SK-N-SH treated with all-trans-retinoic acid at 6 μM for 48 hours (cell line): ENCODE measurements at regions not wholly inside any gene's neighbourhood (a gene's known extent, or its start where the extent isn't known, plus 50 kb on each side); places are given as distances from the start of the nearest gene placed in this dataset.

Experiments used
- ATAC-seq: fragments of 200-7000 bp; cut with Tn5 transposase; 3 replicates; pipeline ENCODE4 v1.9.1; 2020; ENCODE audit warnings: mild to moderate bottlenecking, moderate library complexity
- BACH2 ChIP-seq: fragments of 250-450 bp; sonication (Bioruptor Pico); IDR thresholded peaks from 2 replicates; pipeline ENCODE4 v1.9.0; 2021; ENCODE audit warnings: mild to moderate bottlenecking, borderline replicate concordance
- CSDC2 ChIP-seq: fragments of 250-450 bp; sonication (Bioruptor Pico); IDR thresholded peaks from 2 replicates; pipeline ENCODE4 v1.5.0; 2020; ENCODE audit warnings: mild to moderate bottlenecking, moderate library complexity
- ESRRG ChIP-seq: fragments of 250-450 bp; sonication (Bioruptor Pico); IDR thresholded peaks from 2 replicates; pipeline ENCODE4 v1.6.1; 2021; ENCODE audit warnings: mild to moderate bottlenecking
- GLIS3 ChIP-seq: fragments of 250-450 bp; sonication (Bioruptor Pico); IDR thresholded peaks from 2 replicates; pipeline ENCODE4 v1.5.0; 2020; ENCODE audit warnings: mild to moderate bottlenecking, moderate library complexity
- ISL1 ChIP-seq: fragments of 250-450 bp; sonication (Bioruptor Pico); IDR thresholded peaks from 2 replicates; pipeline ENCODE4 v2.1.2; 2022; ENCODE audit warnings: mild to moderate bottlenecking, moderate library complexity
- PPARA ChIP-seq: fragments of 250-450 bp; sonication (Bioruptor Pico); IDR thresholded peaks from 2 replicates; pipeline ENCODE4 v1.5.0; 2020; ENCODE audit warnings: mild to moderate bottlenecking, borderline replicate concordance
- RARB ChIP-seq: fragments of 250-450 bp; sonication (Bioruptor Pico); IDR thresholded peaks from 2 replicates; pipeline ENCODE4 v1.8.0; 2021; ENCODE audit warnings: mild to moderate bottlenecking, moderate library complexity
- SNAI2 ChIP-seq: fragments of 250-450 bp; sonication (Bioruptor Pico); IDR thresholded peaks from 2 replicates; pipeline ENCODE4 v1.5.0; 2020; ENCODE audit warnings: mild to moderate bottlenecking, moderate library complexity
- TCF4 ChIP-seq: fragments of 250-450 bp; sonication (Bioruptor Pico); IDR thresholded peaks from 2 replicates; pipeline ENCODE4 v1.8.0; 2021; ENCODE audit warnings: mild to moderate bottlenecking, moderate library complexity, borderline replicate concordance
- ZC3H10 ChIP-seq: fragments of 250-450 bp; sonication (Bioruptor Pico); IDR thresholded peaks from 2 replicates; pipeline ENCODE4 v1.5.1; 2021; ENCODE audit warnings: mild to moderate bottlenecking, moderate library complexity
- ZFP30 ChIP-seq: fragments of 450-650 bp; formaldehyde crosslinking; IDR thresholded peaks from 2 replicates; pipeline ENCODE4 v1.5.0; 2022; ENCODE audit warnings: mild to moderate bottlenecking, moderate library complexity
- ZNF565 ChIP-seq: fragments of 450-650 bp; formaldehyde crosslinking; conservative IDR thresholded peaks from 2 replicates; pipeline ENCODE4 v1.5.0; 2020; ENCODE audit warnings: low read depth, mild to moderate bottlenecking, moderate library complexity
- ZNF70 ChIP-seq: fragments of 450-650 bp; formaldehyde crosslinking; IDR thresholded peaks from 2 replicates; pipeline ENCODE4 v1.5.0; 2020; ENCODE audit warnings: mild to moderate bottlenecking, moderate library complexity
- ZNF8 ChIP-seq: fragments of 450-650 bp; formaldehyde crosslinking; IDR thresholded peaks from 2 replicates; pipeline ENCODE4 v1.5.0; 2020; ENCODE audit warnings: mild to moderate bottlenecking, moderate library complexity
- TF ChIP-seq, protein P1 (sequence below): fragments of 250-450 bp; sonication (Bioruptor Pico); IDR thresholded peaks from 2 replicates; pipeline ENCODE4 v1.8.0; 2021; ENCODE audit warnings: low read depth, mild to moderate bottlenecking, moderate library complexity, borderline replicate concordance
- TF ChIP-seq, protein P2 (sequence below): fragments of 250-450 bp; sonication (Bioruptor Pico); IDR thresholded peaks from 2 replicates; pipeline ENCODE4 v1.5.1; 2021; ENCODE audit warnings: mild to moderate bottlenecking, moderate library complexity
- TF ChIP-seq, protein P3 (sequence below): fragments of 250-450 bp; sonication (Bioruptor Pico); IDR thresholded peaks from 2 replicates; pipeline ENCODE4 v1.8.0; 2020; ENCODE audit warnings: mild to moderate bottlenecking, moderate library complexity, borderline replicate concordance
- TF ChIP-seq, protein P4 (sequence below): fragments of 250-450 bp; sonication (Bioruptor Pico); IDR thresholded peaks from 2 replicates; pipeline ENCODE4 v1.5.0; 2020; ENCODE audit warnings: mild to moderate bottlenecking, moderate library complexity
- TF ChIP-seq, protein P5 (sequence below): fragments of 250-450 bp; sonication (Bioruptor Pico); IDR thresholded peaks from 2 replicates; pipeline ENCODE4 v1.5.1; 2020; ENCODE audit warnings: low read depth, mild to moderate bottlenecking, moderate library complexity

DNA sequence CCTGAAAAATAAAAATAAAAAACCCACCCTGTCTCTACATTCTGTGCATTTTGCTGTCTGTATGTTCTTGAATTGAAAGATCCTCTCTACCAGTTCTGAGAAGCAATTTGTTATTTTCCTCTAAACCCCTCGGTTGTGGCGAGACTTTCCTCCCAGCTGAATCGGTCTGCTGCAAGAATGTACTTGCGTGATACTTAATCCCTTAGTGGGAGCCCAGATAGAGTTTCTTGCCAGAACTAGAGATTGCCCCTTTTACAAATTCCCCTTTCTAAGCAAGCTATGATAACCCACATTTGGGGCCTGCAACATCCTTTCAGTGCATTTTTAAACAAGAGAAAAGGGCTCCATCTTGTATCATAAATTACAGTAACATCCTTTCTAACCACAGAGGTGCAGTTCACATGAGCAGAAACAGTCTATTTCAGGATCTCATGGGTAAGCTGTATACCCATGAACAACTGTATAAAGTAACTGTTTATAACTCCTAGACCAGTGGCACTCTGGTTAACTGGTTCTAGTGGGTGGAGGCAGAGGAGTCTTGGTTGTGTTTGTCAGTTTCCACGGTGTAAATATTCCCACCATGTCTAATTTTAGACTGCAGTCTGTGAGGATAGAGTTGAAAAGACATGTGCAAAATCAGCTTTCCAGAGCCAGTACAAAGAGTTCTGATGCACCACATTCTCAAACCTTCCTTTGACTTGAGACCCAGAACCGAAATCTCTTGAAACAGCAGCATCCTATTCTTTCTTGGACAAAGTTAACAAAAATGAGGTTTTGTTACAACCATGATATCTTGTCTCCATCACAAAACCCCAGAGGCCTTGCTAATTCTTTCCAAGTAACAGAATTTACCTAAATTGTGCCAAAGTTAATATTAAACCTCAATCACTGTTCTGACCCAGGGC is 113.1 kb upstream of the ZNF217 start:
- ATAC-seq = peak; percentile 66
- no peak for TF ChIP-seq RARB (CRISPR knock-in tag)
- TF ChIP-seq, protein P1, sequence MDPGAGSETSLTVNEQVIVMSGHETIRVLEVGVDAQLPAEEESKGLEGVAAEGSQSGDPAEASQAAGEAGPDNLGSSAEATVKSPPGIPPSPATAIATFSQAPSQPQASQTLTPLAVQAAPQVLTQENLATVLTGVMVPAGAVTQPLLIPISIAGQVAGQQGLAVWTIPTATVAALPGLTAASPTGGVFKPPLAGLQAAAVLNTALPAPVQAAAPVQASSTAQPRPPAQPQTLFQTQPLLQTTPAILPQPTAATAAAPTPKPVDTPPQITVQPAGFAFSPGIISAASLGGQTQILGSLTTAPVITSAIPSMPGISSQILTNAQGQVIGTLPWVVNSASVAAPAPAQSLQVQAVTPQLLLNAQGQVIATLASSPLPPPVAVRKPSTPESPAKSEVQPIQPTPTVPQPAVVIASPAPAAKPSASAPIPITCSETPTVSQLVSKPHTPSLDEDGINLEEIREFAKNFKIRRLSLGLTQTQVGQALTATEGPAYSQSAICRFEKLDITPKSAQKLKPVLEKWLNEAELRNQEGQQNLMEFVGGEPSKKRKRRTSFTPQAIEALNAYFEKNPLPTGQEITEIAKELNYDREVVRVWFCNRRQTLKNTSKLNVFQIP (CRISPR knock-in tag) = no peak
- TF ChIP-seq, protein P2, sequence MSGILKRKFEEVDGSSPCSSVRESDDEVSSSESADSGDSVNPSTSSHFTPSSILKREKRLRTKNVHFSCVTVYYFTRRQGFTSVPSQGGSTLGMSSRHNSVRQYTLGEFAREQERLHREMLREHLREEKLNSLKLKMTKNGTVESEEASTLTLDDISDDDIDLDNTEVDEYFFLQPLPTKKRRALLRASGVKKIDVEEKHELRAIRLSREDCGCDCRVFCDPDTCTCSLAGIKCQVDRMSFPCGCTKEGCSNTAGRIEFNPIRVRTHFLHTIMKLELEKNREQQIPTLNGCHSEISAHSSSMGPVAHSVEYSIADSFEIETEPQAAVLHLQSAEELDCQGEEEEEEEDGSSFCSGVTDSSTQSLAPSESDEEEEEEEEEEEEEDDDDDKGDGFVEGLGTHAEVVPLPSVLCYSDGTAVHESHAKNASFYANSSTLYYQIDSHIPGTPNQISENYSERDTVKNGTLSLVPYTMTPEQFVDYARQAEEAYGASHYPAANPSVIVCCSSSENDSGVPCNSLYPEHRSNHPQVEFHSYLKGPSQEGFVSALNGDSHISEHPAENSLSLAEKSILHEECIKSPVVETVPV (CRISPR knock-in tag) = no peak
- TF ChIP-seq SNAI2 (CRISPR knock-in tag) = no peak
- TF ChIP-seq ZNF8 = no peak
- TF ChIP-seq ZC3H10 (CRISPR knock-in tag) = no peak
- TF ChIP-seq PPARA (CRISPR knock-in tag) = no peak
- no peak for TF ChIP-seq ZNF70 (CRISPR knock-in tag)
- TF ChIP-seq ISL1 = no peak
- TF ChIP-seq, protein P3, sequence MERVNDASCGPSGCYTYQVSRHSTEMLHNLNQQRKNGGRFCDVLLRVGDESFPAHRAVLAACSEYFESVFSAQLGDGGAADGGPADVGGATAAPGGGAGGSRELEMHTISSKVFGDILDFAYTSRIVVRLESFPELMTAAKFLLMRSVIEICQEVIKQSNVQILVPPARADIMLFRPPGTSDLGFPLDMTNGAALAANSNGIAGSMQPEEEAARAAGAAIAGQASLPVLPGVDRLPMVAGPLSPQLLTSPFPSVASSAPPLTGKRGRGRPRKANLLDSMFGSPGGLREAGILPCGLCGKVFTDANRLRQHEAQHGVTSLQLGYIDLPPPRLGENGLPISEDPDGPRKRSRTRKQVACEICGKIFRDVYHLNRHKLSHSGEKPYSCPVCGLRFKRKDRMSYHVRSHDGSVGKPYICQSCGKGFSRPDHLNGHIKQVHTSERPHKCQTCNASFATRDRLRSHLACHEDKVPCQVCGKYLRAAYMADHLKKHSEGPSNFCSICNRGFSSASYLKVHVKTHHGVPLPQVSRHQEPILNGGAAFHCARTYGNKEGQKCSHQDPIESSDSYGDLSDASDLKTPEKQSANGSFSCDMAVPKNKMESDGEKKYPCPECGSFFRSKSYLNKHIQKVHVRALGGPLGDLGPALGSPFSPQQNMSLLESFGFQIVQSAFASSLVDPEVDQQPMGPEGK (CRISPR knock-in tag) = no peak
- TF ChIP-seq, protein P4, sequence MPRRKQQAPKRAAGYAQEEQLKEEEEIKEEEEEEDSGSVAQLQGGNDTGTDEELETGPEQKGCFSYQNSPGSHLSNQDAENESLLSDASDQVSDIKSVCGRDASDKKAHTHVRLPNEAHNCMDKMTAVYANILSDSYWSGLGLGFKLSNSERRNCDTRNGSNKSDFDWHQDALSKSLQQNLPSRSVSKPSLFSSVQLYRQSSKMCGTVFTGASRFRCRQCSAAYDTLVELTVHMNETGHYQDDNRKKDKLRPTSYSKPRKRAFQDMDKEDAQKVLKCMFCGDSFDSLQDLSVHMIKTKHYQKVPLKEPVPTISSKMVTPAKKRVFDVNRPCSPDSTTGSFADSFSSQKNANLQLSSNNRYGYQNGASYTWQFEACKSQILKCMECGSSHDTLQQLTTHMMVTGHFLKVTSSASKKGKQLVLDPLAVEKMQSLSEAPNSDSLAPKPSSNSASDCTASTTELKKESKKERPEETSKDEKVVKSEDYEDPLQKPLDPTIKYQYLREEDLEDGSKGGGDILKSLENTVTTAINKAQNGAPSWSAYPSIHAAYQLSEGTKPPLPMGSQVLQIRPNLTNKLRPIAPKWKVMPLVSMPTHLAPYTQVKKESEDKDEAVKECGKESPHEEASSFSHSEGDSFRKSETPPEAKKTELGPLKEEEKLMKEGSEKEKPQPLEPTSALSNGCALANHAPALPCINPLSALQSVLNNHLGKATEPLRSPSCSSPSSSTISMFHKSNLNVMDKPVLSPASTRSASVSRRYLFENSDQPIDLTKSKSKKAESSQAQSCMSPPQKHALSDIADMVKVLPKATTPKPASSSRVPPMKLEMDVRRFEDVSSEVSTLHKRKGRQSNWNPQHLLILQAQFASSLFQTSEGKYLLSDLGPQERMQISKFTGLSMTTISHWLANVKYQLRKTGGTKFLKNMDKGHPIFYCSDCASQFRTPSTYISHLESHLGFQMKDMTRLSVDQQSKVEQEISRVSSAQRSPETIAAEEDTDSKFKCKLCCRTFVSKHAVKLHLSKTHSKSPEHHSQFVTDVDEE (CRISPR knock-in tag) = no peak
- TF ChIP-seq, all 23 proteins: peak for 0

DNA sequence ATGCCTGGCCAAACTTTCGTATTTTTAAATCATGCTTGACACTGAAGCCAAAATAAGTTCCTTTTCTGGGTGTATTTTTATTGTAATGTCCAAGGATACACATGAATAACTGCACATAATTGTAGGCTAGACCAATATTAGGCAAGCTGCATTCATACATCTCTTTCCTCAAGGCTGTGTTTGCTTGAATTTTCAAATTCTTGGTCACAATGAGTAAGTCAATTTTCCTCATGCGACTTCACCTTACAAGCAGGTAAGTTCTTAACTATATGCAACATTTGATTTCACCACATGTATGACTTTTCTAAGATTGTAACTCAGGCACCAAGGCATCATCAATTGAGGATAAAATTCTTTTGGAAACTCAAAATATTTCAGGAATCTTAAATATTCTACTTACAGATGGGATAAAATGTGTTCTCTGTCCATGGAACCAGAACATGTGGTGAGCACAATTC is 112.4 kb upstream of the ZNF217 start:
- peak; percentile 26 for ATAC-seq

More for the DNA sequence above, 112.4 kb upstream of the ZNF217 start:
- TF ChIP-seq SNAI2 (CRISPR knock-in tag) (no peak), CSDC2 (CRISPR knock-in tag) (no peak), ZFP30 (CRISPR knock-in tag) (no peak), GLIS3 (CRISPR knock-in tag) (no peak), PPARA (CRISPR knock-in tag) (no peak), ESRRG (CRISPR knock-in tag) (no peak), ZNF70 (CRISPR knock-in tag) (no peak), ZC3H10 (CRISPR knock-in tag) (no peak), ZNF565 (no peak), TCF4 (no peak), BACH2 (CRISPR knock-in tag) (no peak), RARB (CRISPR knock-in tag) (no peak)
- TF ChIP-seq, protein P4 (CRISPR knock-in tag) = no peak
- TF ChIP-seq, protein P1 (CRISPR knock-in tag) = no peak
- TF ChIP-seq, protein P3 (CRISPR knock-in tag) = no peak
- TF ChIP-seq, protein P2 (CRISPR knock-in tag) = no peak
- TF ChIP-seq, protein P5, sequence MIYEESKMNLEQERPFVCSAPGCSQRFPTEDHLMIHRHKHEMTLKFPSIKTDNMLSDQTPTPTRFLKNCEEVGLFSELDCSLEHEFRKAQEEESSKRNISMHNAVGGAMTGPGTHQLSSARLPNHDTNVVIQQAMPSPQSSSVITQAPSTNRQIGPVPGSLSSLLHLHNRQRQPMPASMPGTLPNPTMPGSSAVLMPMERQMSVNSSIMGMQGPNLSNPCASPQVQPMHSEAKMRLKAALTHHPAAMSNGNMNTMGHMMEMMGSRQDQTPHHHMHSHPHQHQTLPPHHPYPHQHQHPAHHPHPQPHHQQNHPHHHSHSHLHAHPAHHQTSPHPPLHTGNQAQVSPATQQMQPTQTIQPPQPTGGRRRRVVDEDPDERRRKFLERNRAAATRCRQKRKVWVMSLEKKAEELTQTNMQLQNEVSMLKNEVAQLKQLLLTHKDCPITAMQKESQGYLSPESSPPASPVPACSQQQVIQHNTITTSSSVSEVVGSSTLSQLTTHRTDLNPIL (CRISPR knock-in tag) = no peak
- TF ChIP-seq, all 23 proteins: peak for 0
